ENCODE measurements at regions not wholly inside any gene's neighbourhood (a gene's known extent, or its start where the extent isn't known, plus 50 kb on each side); places are given as distances from the start of the nearest gene placed in this dataset.
"Not testable (repeated sequence)": the region's sequence is repeated elsewhere in the genome, so short reads cannot be mapped to it uniquely, and the experiment has no call there.

DNA sequence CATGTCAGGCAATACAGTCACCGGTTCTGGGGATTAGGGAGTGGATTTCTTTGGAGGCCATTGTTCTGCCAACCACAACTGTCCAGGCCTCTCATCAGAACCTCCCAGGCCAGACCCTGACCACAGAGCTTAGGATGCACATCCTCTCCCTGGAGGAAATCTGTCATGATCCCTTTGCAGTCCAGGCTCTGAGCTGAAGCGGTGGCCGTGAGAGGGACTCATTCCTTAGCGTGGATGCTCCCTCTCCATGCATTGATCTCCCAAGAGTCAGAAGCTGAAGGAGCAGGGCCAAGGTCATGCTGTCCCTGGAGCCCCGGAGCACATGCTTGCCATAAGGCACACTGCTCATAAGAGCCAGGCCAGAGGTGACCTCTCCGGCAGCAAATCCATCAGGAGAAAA is 181.4 kb downstream of the COPRS start:
- H3K4me1 ChIP-seq: peaks cover 0 to 4% (median 0%) of the 10 kb centered on the region in 10 experiments; a peak in 1 of 20 replicates
- H3K36me3 ChIP-seq: no peaks in the 10 kb centered on the region
- no peak for TF ChIP-seq Cebpa-rat (IDR thresholded peaks at IDR 0.05)
- no peaks in the 10 kb centered on the region for H3K27me3 ChIP-seq
- H3K9me3 ChIP-seq (replicated peaks in 1 of 11): 0 out of 22 replicates have a peak, but pooled peaks cover 0 to 4% (median 0%) of the 10 kb centered on the region in 11 experiments
- no peak overlapping the region for H3K27ac ChIP-seq
- H3K9ac ChIP-seq: no peak overlapping the region
- no peaks in the 10 kb centered on the region for H4K20me1 ChIP-seq
- no peak overlapping the region for H3K4me3 ChIP-seq
- no peak overlapping the region for H3K4me2 ChIP-seq

DNA sequence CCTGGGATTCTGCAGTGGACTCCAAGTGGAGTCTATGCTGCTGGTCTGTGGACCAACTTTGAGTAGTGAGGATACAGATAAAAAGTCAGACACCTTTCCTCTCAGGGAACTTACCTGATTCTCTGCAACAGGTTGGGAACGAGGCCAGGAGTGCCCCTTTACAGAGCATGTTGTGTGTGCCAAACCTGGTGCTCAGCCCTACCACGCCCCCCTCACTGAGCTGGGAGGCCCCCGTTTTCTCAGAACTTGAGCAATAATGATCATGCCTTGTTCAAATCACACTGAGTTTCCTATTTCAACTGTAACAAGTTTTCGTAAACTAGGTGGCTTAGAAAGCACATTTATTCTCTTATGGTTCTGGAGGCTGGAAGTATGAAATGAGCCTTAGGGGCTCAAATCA is 182.0 kb downstream of the COPRS start:
- no peak for TF ChIP-seq Cebpa-rat (IDR thresholded peaks at IDR 0.05)
- Histone ChIP-seq H3K27me3 (no peaks in the 10 kb centered on the region), H3K27ac (no peak overlapping the region), H3K4me3 (no peak overlapping the region), H3K9me3 (replicated peaks in 1 of 11) (0 out of 22 replicates have a peak, but pooled peaks cover 0 to 4% (median 0%) of the 10 kb centered on the region in 11 experiments), H3K4me2 (no peak overlapping the region), H3K4me1 (peaks cover 0 to 4% (median 0%) of the 10 kb centered on the region in 10 experiments; a peak in 1 of 20 replicates), H3K36me3 (no peaks in the 10 kb centered on the region), H3K9ac (no peak overlapping the region), H4K20me1 (no peaks in the 10 kb centered on the region)

DNA sequence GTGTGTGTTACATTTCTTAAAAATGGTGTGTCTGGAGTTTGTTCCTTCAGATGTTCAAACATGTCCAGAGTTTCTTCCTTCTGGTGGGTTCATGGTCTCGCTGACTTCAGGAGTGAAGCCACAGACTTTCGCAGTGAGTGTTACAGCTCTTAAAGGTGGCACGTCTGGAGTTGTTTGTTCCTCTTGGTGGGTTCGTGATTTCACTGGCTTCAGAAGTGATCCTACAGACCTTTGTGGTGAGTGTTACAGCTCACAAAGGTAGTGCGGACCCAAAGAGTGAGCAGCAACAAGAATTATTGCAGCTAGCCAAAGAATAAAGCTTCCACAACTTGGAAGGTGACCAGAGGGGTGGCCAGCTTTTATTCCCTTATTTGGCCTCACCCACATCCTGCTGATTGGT is 183.7 kb downstream of the COPRS start:
- H3K9me3 ChIP-seq (replicated peaks in 1 of 11); H3K27me3 ChIP-seq; H3K4me3 ChIP-seq; H3K27ac ChIP-seq; H3K9ac ChIP-seq; H3K4me1 ChIP-seq; H4K20me1 ChIP-seq; H3K36me3 ChIP-seq; H3K4me2 ChIP-seq: not testable (repeated sequence)

GRCh38 chr17:31674717-31675349 is 184.2 kb downstream of the COPRS start:
- no peak for TF ChIP-seq Cebpa-rat (IDR thresholded peaks at IDR 0.05)
- Histone ChIP-seq H3K36me3 (no peaks in the 10 kb centered on the region), H3K27me3 (no peaks in the 10 kb centered on the region), H3K9me3 (replicated peaks in 1 of 11) (peaks cover 0 to 4% (median 0%) of the 10 kb centered on the region in 11 experiments; a peak in 1 of 22 replicates), H3K9ac (no peak overlapping the region), H3K4me2 (no peak overlapping the region), H3K27ac (no peak overlapping the region), H3K4me1 (peaks cover 0 to 2% (median 0%) of the 10 kb centered on the region in 10 experiments; a peak in 1 of 20 replicates), H3K4me3 (no peak overlapping the region), H4K20me1 (no peaks in the 10 kb centered on the region)

- Histone ChIP-seq H3K9me3 (replicated peaks in 1 of 11) (peaks cover 0 to 4% (median 0%) of the 10 kb centered on the region in 11 experiments; a peak in 1 of 22 replicates), H3K4me2 (no peak overlapping the region), H3K27ac (no peak overlapping the region), H3K4me1 (no peaks in the 10 kb centered on the region), H3K36me3 (no peaks in the 10 kb centered on the region), H3K27me3 (no peaks in the 10 kb centered on the region), H3K4me3 (no peak overlapping the region), H3K9ac (no peak overlapping the region), H4K20me1 (no peaks in the 10 kb centered on the region)
- TF ChIP-seq Cebpa-rat (IDR thresholded peaks at IDR 0.05): no peak
Measured at GRCh38 chr17:31674305-31674704, 184.7 kb downstream of the COPRS start.

DNA sequence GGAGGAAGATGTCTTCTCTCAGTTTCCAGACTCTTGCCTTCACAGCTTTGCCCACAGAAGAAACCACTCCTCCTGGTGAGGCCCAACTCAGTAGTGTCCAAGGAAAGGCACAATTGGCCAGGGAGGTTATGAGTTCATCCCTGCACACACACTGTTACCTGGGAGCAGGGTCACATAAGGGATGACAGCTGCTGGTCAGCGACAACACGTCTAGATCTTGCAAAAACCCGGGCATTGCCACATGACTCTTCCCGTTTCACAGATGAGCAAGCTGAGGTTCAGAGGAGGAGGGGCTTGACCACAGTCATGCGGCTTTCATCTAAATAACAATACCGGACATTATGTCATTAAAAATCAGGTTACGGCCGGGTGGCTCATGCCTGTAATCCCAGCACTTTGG is 186.0 kb downstream of the COPRS start:
- Histone ChIP-seq H3K4me1 (no peaks in the 10 kb centered on the region), H3K36me3 (no peaks in the 10 kb centered on the region), H3K4me3 (no peak overlapping the region), H3K27me3 (no peaks in the 10 kb centered on the region), H3K4me2 (no peak overlapping the region), H3K9me3 (replicated peaks in 1 of 11) (peaks cover 0 to 4% (median 0%) of the 10 kb centered on the region in 11 experiments; a peak in 1 of 22 replicates), H3K27ac (no peak overlapping the region), H3K9ac (no peak overlapping the region), H4K20me1 (no peaks in the 10 kb centered on the region)
- no peak for TF ChIP-seq Cebpa-rat (IDR thresholded peaks at IDR 0.05)

GRCh38 chr17:31672161-31672819 is 186.8 kb downstream of the COPRS start:
- H4K20me1 ChIP-seq: no peaks in the 10 kb centered on the region
- no peak overlapping the region for H3K4me3 ChIP-seq
- H3K4me1 ChIP-seq: no peaks in the 10 kb centered on the region
- peaks cover 0 to 4% (median 0%) of the 10 kb centered on the region in 11 experiments; a peak in 1 of 22 replicates for H3K9me3 ChIP-seq (replicated peaks in 1 of 11)
- no peak for TF ChIP-seq Cebpa-rat (IDR thresholded peaks at IDR 0.05)
- no peaks in the 10 kb centered on the region for H3K36me3 ChIP-seq
- H3K27me3 ChIP-seq: no peaks in the 10 kb centered on the region
- no peak overlapping the region for H3K4me2 ChIP-seq
- no peak overlapping the region for H3K27ac ChIP-seq
- H3K9ac ChIP-seq: no peak overlapping the region

- Histone ChIP-seq H3K4me1 (no peaks in the 10 kb centered on the region), H4K20me1 (no peaks in the 10 kb centered on the region), H3K4me3 (no peak overlapping the region), H3K9me3 (replicated peaks in 1 of 11) (peaks cover 28 to 50% (median 37%) of the 10 kb centered on the region in 11 experiments), H3K9ac (no peak overlapping the region), H3K27me3 (no peaks in the 10 kb centered on the region), H3K27ac (no peak overlapping the region), H3K4me2 (no peak overlapping the region), H3K36me3 (no peaks in the 10 kb centered on the region; a peak in 1 of 22 replicates)
- no peak for TF ChIP-seq Cebpa-rat (IDR thresholded peaks at IDR 0.05)
Measured at GRCh38 chr17:31663576-31663975, 195.5 kb downstream of the COPRS start.

GRCh38 chr17:31660684-31661083 is 198.4 kb downstream of the COPRS start:
- H3K4me2 ChIP-seq: no peak overlapping the region
- H3K4me1 ChIP-seq: no peaks in the 10 kb centered on the region
- no peaks in the 10 kb centered on the region; a peak in 1 of 22 replicates for H3K36me3 ChIP-seq
- H3K27ac ChIP-seq: no peak overlapping the region
- no peak for TF ChIP-seq Cebpa-rat (IDR thresholded peaks at IDR 0.05)
- H3K4me3 ChIP-seq: no peak overlapping the region
- no peaks in the 10 kb centered on the region for H3K27me3 ChIP-seq
- no peak overlapping the region for H3K9ac ChIP-seq
- peaks cover 24 to 42% (median 36%) of the 10 kb centered on the region in 11 experiments for H3K9me3 ChIP-seq (replicated peaks in 1 of 11)
- H4K20me1 ChIP-seq: no peaks in the 10 kb centered on the region

GRCh38 chr17:31657876-31658275 is 201.2 kb downstream of the COPRS start:
- H3K4me1 ChIP-seq: peaks cover 0 to 6% (median 0%) of the 10 kb centered on the region in 10 experiments; a peak in 3 of 20 replicates
- no peak for TF ChIP-seq Cebpa-rat (IDR thresholded peaks at IDR 0.05)
- H3K27me3 ChIP-seq: no peaks in the 10 kb centered on the region
- no peak overlapping the region for H3K4me3 ChIP-seq
- H3K9ac ChIP-seq: no peak overlapping the region
- H3K4me2 ChIP-seq: no peak overlapping the region
- no peak overlapping the region for H3K27ac ChIP-seq
- H3K36me3 ChIP-seq: no peaks in the 10 kb centered on the region; a peak in 1 of 22 replicates
- H4K20me1 ChIP-seq: no peaks in the 10 kb centered on the region
- H3K9me3 ChIP-seq (replicated peaks in 1 of 11): peaks cover 5 to 17% (median 15%) of the 10 kb centered on the region in 11 experiments

Measured in BLaER1 treated with 17β-estradiol and CSF1 and Interleukin-3, amounts not matched to agents 10 nM and 100 nM (cell line).